Stimulated activated CD8-positive, alpha-beta memory T cell treated with anti-CD3 and anti-CD28 coated beads, Interleukin-7, amount 100 ng/mL, for 24 hours (primary cell): ENCODE measurements at regions not wholly inside any gene's neighbourhood (a gene's known extent, or its start where the extent isn't known, plus 50 kb on each side); places are given as distances from the start of the nearest gene placed in this dataset.

Experiments
- DNase-seq: peaks from one replicate; pipeline ENCODE4 v3.0.0-alpha.2; 2020; ENCODE audit warnings: low read depth

- DNase-seq = no peak
Measured at GRCh38 chr13:80126389-80127068, 214.4 kb downstream of the SPRY2 start.

GRCh38 chr13:80123945-80124344 lies 217.0 kb downstream of the SPRY2 start:
- DNase-seq = no peak

- DNase-seq = no peak
Measured at GRCh38 chr13:80121038-80121437, 219.9 kb downstream of the SPRY2 start.

- no peak for DNase-seq
Measured at GRCh38 chr13:80118506-80118905, 222.4 kb downstream of the SPRY2 start.

GRCh38 chr13:80118099-80118498 lies 222.8 kb downstream of the SPRY2 start:
- DNase-seq = no peak

GRCh38 chr13:80117515-80117914 lies 223.4 kb downstream of the SPRY2 start:
- DNase-seq = no peak

- no peak for DNase-seq
Measured at GRCh38 chr13:80116107-80116506, 224.8 kb downstream of the SPRY2 start.

GRCh38 chr13:80115616-80116015 lies 225.3 kb downstream of the SPRY2 start:
- DNase-seq = no peak

GRCh38 chr13:80113714-80114454 lies 227.0 kb downstream of the SPRY2 start:
- no peak for DNase-seq

GRCh38 chr13:80109303-80109702 lies 231.6 kb downstream of the SPRY2 start:
- DNase-seq = no peak

- DNase-seq = no peak
Measured at GRCh38 chr13:80105350-80105749, 235.6 kb downstream of the SPRY2 start.

- DNase-seq = no peak
Measured at GRCh38 chr13:80101040-80101439, 239.9 kb downstream of the SPRY2 start.

- DNase-seq = no peak
Measured at GRCh38 chr13:80100636-80101035, 240.3 kb downstream of the SPRY2 start.

- no peak for DNase-seq
Measured at GRCh38 chr13:80097561-80097960, 243.4 kb downstream of the SPRY2 start.

GRCh38 chr13:80096383-80096782 lies 244.5 kb downstream of the SPRY2 start:
- no peak for DNase-seq

- no peak for DNase-seq
Measured at GRCh38 chr13:80094526-80094925, 246.4 kb downstream of the SPRY2 start.

- DNase-seq = no peak
Measured at GRCh38 chr13:80093888-80094287, 247.0 kb downstream of the SPRY2 start.

- no peak for DNase-seq
Measured at GRCh38 chr13:80086304-80086721, 254.6 kb downstream of the SPRY2 start.

GRCh38 chr13:80083853-80084676 lies 256.9 kb downstream of the SPRY2 start:
- DNase-seq = no peak

- no peak for DNase-seq
Measured at GRCh38 chr13:80083081-80083852, 257.7 kb downstream of the SPRY2 start.

- DNase-seq = no peak
Measured at GRCh38 chr13:80082396-80083080, 258.4 kb downstream of the SPRY2 start.
